ENCODE measurements at regions not wholly inside any gene's neighbourhood (a gene's known extent, or its start where the extent isn't known, plus 50 kb on each side); places are given as distances from the start of the nearest gene placed in this dataset.

DNA sequence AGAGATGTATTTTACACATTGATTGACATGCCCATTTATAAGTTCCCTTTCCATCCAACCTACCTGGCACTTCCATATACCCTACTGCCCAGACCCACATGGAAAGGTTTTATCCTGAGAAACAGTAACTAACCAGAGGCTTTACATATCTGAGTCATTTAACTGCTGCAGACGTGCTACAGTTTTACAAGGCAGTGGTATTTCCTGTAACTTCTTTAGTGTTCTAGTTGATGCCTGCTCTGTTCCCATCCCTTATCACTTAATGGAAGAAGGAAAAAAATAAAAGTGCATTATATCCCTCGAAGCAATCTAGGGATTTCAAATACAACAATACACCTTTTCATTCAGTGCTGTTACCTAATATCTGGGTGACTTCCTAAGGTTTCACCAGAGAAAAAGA, 107.1 kb downstream of the TMCO5A start:
- intact Hi-C loops (cut with DNase I) = no loop called here
- no peaks in the 10 kb centered on the region for H3K36me3 ChIP-seq
- TF ChIP-seq POLR2A (IDR thresholded peaks at IDR 0.05) = no peak
- TF ChIP-seq, protein P1, sequence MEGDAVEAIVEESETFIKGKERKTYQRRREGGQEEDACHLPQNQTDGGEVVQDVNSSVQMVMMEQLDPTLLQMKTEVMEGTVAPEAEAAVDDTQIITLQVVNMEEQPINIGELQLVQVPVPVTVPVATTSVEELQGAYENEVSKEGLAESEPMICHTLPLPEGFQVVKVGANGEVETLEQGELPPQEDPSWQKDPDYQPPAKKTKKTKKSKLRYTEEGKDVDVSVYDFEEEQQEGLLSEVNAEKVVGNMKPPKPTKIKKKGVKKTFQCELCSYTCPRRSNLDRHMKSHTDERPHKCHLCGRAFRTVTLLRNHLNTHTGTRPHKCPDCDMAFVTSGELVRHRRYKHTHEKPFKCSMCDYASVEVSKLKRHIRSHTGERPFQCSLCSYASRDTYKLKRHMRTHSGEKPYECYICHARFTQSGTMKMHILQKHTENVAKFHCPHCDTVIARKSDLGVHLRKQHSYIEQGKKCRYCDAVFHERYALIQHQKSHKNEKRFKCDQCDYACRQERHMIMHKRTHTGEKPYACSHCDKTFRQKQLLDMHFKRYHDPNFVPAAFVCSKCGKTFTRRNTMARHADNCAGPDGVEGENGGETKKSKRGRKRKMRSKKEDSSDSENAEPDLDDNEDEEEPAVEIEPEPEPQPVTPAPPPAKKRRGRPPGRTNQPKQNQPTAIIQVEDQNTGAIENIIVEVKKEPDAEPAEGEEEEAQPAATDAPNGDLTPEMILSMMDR (IDR thresholded peaks at IDR 0.05) = no peak
- 13% methylated on average over 2 of the region's 2 CpGs for WGBS (ENCODE audit: insufficient coverage, low coverage, low lambda C conversion rate, missing lambda C conversion rate)
- no peaks in the 10 kb centered on the region for H3K9me3 ChIP-seq
- ATAC-seq (peak in 2 of 4 donors; percentile 52 to 66), DNase-seq (no peak)
- no peaks in the 10 kb centered on the region for H3K27me3 ChIP-seq
- H3K27ac ChIP-seq = no peak overlapping the region
- H3K4me1 ChIP-seq = no peaks in the 10 kb centered on the region
- H3K4me3 ChIP-seq = no peak overlapping the region

DNA sequence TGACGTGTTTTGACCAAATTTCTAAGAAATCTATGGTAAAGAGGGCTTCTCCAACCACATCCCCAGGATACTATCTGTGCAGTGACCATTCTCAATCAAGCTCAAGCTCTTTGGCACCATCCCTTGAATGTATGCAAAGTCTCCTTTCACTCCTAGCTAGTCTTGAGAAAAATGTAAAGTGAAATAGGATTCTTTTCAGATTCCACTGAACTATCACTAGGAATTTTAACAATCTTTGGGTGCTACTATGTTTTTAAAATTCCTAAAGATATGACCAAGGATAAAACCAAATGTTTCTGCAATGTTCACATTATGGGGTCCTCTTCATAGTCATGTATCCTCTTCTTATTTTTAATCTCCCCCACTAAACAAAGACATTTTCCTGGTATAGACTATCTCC, 107.8 kb downstream of the TMCO5A start:
- intact Hi-C loops (cut with DNase I) = no loop called here
- DNase-seq (no peak), ATAC-seq (no peak)
- no peaks in the 10 kb centered on the region for H3K36me3 ChIP-seq
- no peaks in the 10 kb centered on the region for H3K27me3 ChIP-seq
- TF ChIP-seq, protein P1 (IDR thresholded peaks at IDR 0.05) = no peak
- TF ChIP-seq POLR2A (IDR thresholded peaks at IDR 0.05) = no peak
- H3K27ac ChIP-seq = no peak overlapping the region
- WGBS (ENCODE audit: insufficient coverage, low coverage, low lambda C conversion rate, missing lambda C conversion rate) = 38% methylated on average over 1 of the region's 1 CpG
- no peaks in the 10 kb centered on the region for H3K4me1 ChIP-seq
- no peaks in the 10 kb centered on the region for H3K9me3 ChIP-seq
- no peak overlapping the region for H3K4me3 ChIP-seq

DNA sequence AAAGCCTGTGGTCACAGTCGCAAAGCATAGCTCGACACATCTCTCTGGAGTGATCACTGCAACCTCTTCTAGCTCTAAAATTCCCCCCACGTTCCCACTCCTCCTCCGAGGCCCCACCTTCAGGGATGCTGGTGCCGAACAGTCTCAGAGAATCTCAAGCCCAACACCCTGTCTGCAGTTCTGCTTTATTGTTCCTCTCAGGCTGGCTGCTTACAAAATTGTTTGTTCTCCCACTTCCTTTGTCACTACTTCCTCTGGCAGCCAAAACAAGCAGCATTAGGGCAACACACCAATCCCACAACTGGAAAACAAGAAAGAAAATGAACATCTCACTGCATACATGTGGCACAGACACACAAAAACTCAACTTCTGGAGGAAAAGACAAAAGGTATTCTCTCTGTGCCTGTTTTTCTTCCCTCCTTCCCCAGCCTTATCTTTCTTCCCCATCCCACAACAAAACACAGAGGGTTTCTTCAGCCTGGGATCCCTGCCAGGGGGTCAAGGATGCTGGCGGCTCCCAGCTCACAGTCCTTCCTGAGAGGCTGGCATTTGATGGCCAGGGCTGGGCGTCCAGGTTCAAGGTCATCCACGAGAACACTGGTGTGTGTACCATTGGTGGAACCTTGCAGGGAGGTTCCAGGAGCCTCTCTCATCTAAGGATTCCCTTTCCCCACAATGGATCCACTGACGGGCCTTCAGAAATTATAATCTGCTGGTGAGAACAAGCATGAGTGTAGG, 108.4 kb downstream of the TMCO5A start:
- H3K9me3 ChIP-seq = no peaks in the 10 kb centered on the region
- intact Hi-C loops (cut with DNase I) = no loop called here
- ATAC-seq (peak; percentile 58 to 75 (median 68)), DNase-seq (no peak)
- WGBS (ENCODE audit: insufficient coverage, low coverage, low lambda C conversion rate, missing lambda C conversion rate) = 28% methylated on average over 9 of the region's 9 CpGs
- TF ChIP-seq POLR2A (IDR thresholded peaks at IDR 0.05) = no peak
- TF ChIP-seq, protein P1 (IDR thresholded peaks at IDR 0.05) = no peak
- H3K36me3 ChIP-seq = no peaks in the 10 kb centered on the region
- no peaks in the 10 kb centered on the region for H3K4me1 ChIP-seq
- H3K4me3 ChIP-seq = no peak overlapping the region
- no peaks in the 10 kb centered on the region for H3K27me3 ChIP-seq
- H3K27ac ChIP-seq = no peak overlapping the region

DNA sequence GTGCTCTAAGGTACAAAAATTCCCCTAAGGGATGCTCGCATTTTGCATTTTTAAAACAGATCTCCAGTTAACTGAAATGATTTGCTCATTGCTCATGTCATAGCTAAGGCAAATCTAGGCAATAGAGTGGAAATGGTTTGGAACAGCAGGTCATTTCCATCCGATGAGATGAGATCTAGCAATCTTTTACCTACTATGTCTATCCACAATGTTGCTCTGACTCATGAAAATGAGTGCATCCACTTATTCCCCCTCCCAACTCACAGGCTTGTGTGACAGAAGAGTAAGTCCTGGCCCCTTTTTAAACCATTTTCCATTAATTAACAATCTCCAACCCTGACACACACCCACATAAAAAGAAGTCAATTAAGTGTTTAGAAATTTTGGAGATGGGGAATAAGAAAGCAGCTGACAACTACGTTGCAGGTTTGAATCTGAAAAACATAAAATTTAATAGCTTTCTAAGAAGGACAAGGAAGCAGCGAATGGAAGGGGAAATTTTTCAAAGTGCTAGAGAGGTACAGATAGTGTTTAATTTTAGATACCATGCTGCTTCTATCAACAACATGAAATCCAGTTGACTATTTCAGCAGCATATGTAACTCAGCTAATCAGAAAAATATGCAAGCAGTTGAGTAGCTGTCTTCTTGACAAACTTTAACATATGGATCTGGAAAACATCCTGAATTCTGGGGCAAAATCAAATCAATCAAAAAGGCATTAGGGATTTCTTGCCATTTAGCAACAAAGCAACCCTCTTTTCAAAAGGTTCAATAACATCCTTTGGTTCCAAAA, 112.0 kb downstream of the TMCO5A start:
- Histone ChIP-seq H3K27me3 (no peaks in the 10 kb centered on the region), H3K36me3 (no peaks in the 10 kb centered on the region), H3K27ac (no peak overlapping the region), H3K4me1 (peaks cover 0 to 9% (median 0%) of the 10 kb centered on the region in 4 donors), H3K9me3 (no peaks in the 10 kb centered on the region), H3K4me3 (no peak overlapping the region)
- DNase-seq = no peak
- TF ChIP-seq, protein P1 (IDR thresholded peaks at IDR 0.05) = no peak
- no peak for TF ChIP-seq POLR2A (IDR thresholded peaks at IDR 0.05)
- no peak for ATAC-seq
- WGBS (ENCODE audit: insufficient coverage, low coverage, low lambda C conversion rate, missing lambda C conversion rate) = 63% methylated on average over 4 of the region's 4 CpGs
- intact Hi-C loops (cut with DNase I) = no loop called here
